D721Med (cell line): ENCODE measurements at regions not wholly inside any gene's neighbourhood (a gene's known extent, or its start where the extent isn't known, plus 50 kb on each side); places are given as distances from the start of the nearest gene placed in this dataset.

Experiments used
- DNase-seq: peaks from one replicate; pipeline ENCODE4 v3.0.0; 2011; ENCODE audit warnings: low spot score; ENCODE audit not compliant: insufficient read length
- FAIRE-seq: peaks from 2 replicates; lab custom pipeline; 2011; peaks lifted over from hg19 to GRCh38; lab: Jason Lieb, UNC
- TF ChIP-seq, protein P1 (sequence below): IDR thresholded peaks from 2 replicates; pipeline ENCODE4 v1.5.1; 2012; ENCODE audit warnings: mild to moderate bottlenecking, control low read depth; ENCODE audit not compliant: insufficient read depth; ENCODE audit errors: missing control alignments

GRCh38 chr7:119397156-119397555 is 875.8 kb upstream of the KCND2 start:
- FAIRE-seq: no peak
- TF ChIP-seq, protein P1, sequence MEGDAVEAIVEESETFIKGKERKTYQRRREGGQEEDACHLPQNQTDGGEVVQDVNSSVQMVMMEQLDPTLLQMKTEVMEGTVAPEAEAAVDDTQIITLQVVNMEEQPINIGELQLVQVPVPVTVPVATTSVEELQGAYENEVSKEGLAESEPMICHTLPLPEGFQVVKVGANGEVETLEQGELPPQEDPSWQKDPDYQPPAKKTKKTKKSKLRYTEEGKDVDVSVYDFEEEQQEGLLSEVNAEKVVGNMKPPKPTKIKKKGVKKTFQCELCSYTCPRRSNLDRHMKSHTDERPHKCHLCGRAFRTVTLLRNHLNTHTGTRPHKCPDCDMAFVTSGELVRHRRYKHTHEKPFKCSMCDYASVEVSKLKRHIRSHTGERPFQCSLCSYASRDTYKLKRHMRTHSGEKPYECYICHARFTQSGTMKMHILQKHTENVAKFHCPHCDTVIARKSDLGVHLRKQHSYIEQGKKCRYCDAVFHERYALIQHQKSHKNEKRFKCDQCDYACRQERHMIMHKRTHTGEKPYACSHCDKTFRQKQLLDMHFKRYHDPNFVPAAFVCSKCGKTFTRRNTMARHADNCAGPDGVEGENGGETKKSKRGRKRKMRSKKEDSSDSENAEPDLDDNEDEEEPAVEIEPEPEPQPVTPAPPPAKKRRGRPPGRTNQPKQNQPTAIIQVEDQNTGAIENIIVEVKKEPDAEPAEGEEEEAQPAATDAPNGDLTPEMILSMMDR: no peak

GRCh38 chr7:119408596-119408995 is 864.4 kb upstream of the KCND2 start:
- FAIRE-seq: no peak
- TF ChIP-seq, protein P1: no peak
- no peak for DNase-seq

More at GRCh38 chr7:119397156-119397555, 875.8 kb upstream of the KCND2 start:
- DNase-seq: no peak

- DNase-seq (no peak), FAIRE-seq (no peak)
- TF ChIP-seq, protein P1: no peak
Measured at GRCh38 chr7:119413314-119413805, 859.6 kb upstream of the KCND2 start.

DNA sequence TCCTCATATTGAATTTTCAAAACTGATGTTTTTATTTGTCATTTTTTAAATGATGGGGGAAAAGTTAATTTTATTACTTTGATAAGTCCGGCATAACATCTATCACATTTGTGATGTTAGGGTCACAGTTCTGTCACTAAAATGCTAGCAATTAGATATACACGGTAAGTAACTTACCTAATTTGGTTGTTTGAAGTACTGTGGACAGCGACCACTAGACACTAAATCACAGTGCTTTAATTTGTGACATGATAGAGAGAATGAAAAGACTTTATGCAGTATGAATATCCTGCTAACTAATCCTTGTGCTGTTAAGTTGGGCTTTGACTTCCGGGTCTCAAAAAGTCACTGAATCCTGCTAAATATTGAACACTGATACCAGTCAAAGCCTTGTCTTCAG is 857.3 kb upstream of the KCND2 start:
- TF ChIP-seq, protein P1: no peak
- peak; percentile 21 for FAIRE-seq
- DNase-seq: no peak

DNA sequence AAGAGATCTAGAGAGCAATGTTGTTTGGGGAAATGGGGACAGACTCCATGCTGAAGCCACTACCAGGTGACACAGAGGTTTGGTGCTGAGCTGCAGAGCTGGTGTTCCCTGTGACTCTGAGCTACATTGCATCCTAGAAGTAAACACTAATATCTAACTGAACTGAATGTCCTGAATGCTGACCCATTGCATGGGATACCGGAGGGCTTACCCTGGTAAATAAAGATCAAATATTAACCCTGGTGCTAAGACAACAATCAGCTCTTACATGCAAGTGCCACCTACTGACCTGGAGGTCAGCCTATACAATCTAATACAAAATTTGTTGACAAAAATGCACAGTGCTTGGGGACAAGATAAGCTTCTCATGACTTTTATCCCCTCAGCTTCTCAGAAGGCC is 851.3 kb upstream of the KCND2 start:
- no peak for FAIRE-seq
- TF ChIP-seq, protein P1: no peak
- no peak for DNase-seq

DNA sequence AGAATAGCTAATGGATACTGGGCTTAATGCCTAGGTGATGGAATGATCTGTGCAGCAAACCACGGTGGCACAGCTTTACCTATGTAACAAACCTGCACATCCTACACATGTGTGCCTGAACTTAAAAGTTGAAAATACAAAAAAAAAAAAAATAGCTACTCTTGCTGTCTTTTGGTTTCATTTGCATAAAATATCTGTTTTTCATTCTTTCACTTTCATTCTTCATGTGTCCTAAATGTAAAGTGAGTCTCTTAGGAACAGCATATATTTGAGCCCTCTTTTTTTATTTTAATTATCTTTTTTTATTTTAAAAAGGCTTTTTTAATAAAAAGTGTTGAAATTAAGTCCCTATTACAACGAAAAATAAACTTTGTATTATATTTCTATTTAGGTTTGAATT is 836.1 kb upstream of the KCND2 start:
- DNase-seq (no peak), FAIRE-seq (no peak)
- TF ChIP-seq, protein P1: no peak

GRCh38 chr7:119438315-119438714 is 834.7 kb upstream of the KCND2 start:
- FAIRE-seq: no peak
- TF ChIP-seq, protein P1: no peak
- DNase-seq: no peak
